ENCODE measurements at regions not wholly inside any gene's neighbourhood (a gene's known extent, or its start where the extent isn't known, plus 50 kb on each side); places are given as distances from the start of the nearest gene placed in this dataset.

DNA sequence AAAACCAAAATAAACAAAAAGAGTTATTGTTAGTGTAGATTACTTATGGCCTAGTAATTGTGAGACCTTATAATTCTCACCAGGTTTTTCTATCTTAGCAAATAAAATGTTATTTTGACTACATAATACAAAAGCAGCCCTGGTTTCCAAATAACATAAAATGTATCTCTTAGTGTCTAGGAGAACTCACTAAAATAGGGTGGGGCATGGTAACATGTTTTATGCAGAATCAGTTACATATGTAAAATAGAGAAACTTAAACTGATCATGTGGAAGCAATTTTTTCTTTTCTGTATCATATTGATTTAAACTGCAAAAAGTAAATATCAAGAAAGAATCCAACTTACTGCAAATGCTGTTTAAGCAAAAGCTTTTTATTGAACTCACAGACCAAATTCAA is 431.1 kb upstream of the ALCAM start:
- TF ChIP-seq, protein P1, sequence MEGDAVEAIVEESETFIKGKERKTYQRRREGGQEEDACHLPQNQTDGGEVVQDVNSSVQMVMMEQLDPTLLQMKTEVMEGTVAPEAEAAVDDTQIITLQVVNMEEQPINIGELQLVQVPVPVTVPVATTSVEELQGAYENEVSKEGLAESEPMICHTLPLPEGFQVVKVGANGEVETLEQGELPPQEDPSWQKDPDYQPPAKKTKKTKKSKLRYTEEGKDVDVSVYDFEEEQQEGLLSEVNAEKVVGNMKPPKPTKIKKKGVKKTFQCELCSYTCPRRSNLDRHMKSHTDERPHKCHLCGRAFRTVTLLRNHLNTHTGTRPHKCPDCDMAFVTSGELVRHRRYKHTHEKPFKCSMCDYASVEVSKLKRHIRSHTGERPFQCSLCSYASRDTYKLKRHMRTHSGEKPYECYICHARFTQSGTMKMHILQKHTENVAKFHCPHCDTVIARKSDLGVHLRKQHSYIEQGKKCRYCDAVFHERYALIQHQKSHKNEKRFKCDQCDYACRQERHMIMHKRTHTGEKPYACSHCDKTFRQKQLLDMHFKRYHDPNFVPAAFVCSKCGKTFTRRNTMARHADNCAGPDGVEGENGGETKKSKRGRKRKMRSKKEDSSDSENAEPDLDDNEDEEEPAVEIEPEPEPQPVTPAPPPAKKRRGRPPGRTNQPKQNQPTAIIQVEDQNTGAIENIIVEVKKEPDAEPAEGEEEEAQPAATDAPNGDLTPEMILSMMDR (IDR thresholded peaks at IDR 0.05), result no peak
- TF ChIP-seq POLR2A (IDR thresholded peaks at IDR 0.05), result no peak
